ENCODE measurements at regions not wholly inside any gene's neighbourhood (a gene's known extent, or its start where the extent isn't known, plus 50 kb on each side); places are given as distances from the start of the nearest gene placed in this dataset.
"Not testable (repeated sequence)": the region's sequence is repeated elsewhere in the genome, so short reads cannot be mapped to it uniquely, and the experiment has no call there.

GRCh38 chr4:138338840-138339239 lies 96.7 kb upstream of the SLC7A11 start:
- DNase-seq: no peak
- intact Hi-C loops (cut with DNase I): no loop called here
- WGBS, 3 donors: 95 to 96% (median 96%) methylated on average over 2 of the region's 2 CpGs
- Histone ChIP-seq H3K4me1 (ENCODE audit: insufficient read depth) (no peaks in the 10 kb centered on the region), H3K4me3 (no peak overlapping the region), H3K9me3 (no peaks in the 10 kb centered on the region), H3K36me3 (no peaks in the 10 kb centered on the region), H3K27ac (no peak overlapping the region), H3K27me3 (no peaks in the 10 kb centered on the region)
- TF ChIP-seq EP300 (IDR thresholded peaks at IDR 0.05) (no peak), POLR2A (IDR thresholded peaks at IDR 0.05) (no peak)
- TF ChIP-seq, protein P1, sequence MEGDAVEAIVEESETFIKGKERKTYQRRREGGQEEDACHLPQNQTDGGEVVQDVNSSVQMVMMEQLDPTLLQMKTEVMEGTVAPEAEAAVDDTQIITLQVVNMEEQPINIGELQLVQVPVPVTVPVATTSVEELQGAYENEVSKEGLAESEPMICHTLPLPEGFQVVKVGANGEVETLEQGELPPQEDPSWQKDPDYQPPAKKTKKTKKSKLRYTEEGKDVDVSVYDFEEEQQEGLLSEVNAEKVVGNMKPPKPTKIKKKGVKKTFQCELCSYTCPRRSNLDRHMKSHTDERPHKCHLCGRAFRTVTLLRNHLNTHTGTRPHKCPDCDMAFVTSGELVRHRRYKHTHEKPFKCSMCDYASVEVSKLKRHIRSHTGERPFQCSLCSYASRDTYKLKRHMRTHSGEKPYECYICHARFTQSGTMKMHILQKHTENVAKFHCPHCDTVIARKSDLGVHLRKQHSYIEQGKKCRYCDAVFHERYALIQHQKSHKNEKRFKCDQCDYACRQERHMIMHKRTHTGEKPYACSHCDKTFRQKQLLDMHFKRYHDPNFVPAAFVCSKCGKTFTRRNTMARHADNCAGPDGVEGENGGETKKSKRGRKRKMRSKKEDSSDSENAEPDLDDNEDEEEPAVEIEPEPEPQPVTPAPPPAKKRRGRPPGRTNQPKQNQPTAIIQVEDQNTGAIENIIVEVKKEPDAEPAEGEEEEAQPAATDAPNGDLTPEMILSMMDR (IDR thresholded peaks at IDR 0.05): no peak

DNA sequence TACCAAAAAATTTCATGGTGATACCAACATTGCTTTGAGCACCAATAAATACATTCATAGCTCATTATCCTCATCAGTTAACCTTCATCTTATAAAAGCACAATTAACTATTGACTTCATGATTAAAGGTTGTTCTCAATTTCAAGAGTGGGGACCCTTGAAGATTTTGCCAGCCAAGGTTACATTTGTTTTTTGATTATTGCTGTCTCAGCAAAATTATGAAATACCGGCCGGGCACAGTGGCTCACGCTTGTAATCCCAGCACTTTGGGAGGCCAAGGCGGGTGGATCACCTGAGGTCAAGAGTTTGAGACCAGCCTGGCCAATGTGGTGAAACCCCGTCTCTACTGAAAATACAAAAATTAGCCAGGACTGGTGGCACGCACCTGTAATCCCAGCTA lies 96.1 kb upstream of the SLC7A11 start:
- H3K4me1 ChIP-seq (ENCODE audit: insufficient read depth); H3K27me3 ChIP-seq; H3K4me3 ChIP-seq; H3K27ac ChIP-seq; H3K36me3 ChIP-seq; DNase-seq; H3K9me3 ChIP-seq; intact Hi-C loops (cut with DNase I): not testable (repeated sequence)
- 93 to 97% (median 96%) methylated on average over 6 of the region's 6 CpGs for WGBS, 3 donors

GRCh38 chr4:138334346-138335016 lies 92.3 kb upstream of the SLC7A11 start:
- Histone ChIP-seq H3K4me1 (ENCODE audit: insufficient read depth) (no peaks in the 10 kb centered on the region), H3K4me3 (no peak overlapping the region), H3K27me3 (no peaks in the 10 kb centered on the region), H3K36me3 (no peaks in the 10 kb centered on the region), H3K27ac (no peak overlapping the region), H3K9me3 (no peaks in the 10 kb centered on the region)
- 90 to 91% (median 91%) methylated on average over 9 of the region's 9 CpGs for WGBS, 3 donors
- TF ChIP-seq EP300 (IDR thresholded peaks at IDR 0.05): no peak
- TF ChIP-seq, protein P1 (IDR thresholded peaks at IDR 0.05): no peak
- no peak for TF ChIP-seq POLR2A (IDR thresholded peaks at IDR 0.05)
- DNase-seq: no peak
- intact Hi-C loops (cut with DNase I): no loop called here

GRCh38 chr4:138332415-138332814 lies 90.3 kb upstream of the SLC7A11 start:
- H3K9me3 ChIP-seq; H3K27ac ChIP-seq; H3K27me3 ChIP-seq; DNase-seq; H3K36me3 ChIP-seq; H3K4me3 ChIP-seq; intact Hi-C loops (cut with DNase I); H3K4me1 ChIP-seq (ENCODE audit: insufficient read depth): not testable (repeated sequence)
- WGBS, 3 donors: 29 to 55% (median 48%) methylated on average over 1 of the region's 1 CpG

DNA sequence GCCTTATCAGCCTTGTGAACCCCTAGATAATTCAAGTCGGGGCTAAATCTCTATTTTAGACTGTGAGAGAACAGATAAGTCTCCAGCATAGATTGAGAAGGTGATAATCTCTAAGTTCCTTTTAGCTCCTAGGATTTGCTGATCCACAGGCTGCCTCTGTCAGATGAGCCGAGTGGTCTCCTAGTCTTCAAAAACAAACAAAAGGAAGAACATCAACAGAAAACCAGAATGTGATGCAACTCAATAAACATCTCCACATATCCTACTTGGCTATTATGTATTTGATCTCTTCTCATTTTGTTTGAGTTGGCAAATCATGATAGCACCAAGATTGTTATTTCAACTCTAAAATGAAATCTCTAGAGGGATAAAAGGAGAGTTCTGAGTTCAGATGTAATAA lies 88.4 kb upstream of the SLC7A11 start:
- Histone ChIP-seq H3K27me3 (no peaks in the 10 kb centered on the region), H3K4me3 (no peak overlapping the region), H3K27ac (no peak overlapping the region), H3K9me3 (no peaks in the 10 kb centered on the region), H3K4me1 (ENCODE audit: insufficient read depth) (no peaks in the 10 kb centered on the region), H3K36me3 (no peaks in the 10 kb centered on the region)
- WGBS, 3 donors: 48 to 62% (median 49%) methylated on average over 2 of the region's 2 CpGs
- TF ChIP-seq, protein P1 (IDR thresholded peaks at IDR 0.05): no peak
- TF ChIP-seq EP300 (IDR thresholded peaks at IDR 0.05) (no peak), POLR2A (IDR thresholded peaks at IDR 0.05) (no peak)
- DNase-seq: no peak
- intact Hi-C loops (cut with DNase I): no loop called here
